ENCODE measurements at regions not wholly inside any gene's neighbourhood (a gene's known extent, or its start where the extent isn't known, plus 50 kb on each side); places are given as distances from the start of the nearest gene placed in this dataset.

- FAIRE-seq = no peak
- no peak for DNase-seq (ENCODE audit: low read depth, low spot score)
Measured at GRCh38 chr2:204140246-204140645, 203.7 kb downstream of the ICOS start.

DNA sequence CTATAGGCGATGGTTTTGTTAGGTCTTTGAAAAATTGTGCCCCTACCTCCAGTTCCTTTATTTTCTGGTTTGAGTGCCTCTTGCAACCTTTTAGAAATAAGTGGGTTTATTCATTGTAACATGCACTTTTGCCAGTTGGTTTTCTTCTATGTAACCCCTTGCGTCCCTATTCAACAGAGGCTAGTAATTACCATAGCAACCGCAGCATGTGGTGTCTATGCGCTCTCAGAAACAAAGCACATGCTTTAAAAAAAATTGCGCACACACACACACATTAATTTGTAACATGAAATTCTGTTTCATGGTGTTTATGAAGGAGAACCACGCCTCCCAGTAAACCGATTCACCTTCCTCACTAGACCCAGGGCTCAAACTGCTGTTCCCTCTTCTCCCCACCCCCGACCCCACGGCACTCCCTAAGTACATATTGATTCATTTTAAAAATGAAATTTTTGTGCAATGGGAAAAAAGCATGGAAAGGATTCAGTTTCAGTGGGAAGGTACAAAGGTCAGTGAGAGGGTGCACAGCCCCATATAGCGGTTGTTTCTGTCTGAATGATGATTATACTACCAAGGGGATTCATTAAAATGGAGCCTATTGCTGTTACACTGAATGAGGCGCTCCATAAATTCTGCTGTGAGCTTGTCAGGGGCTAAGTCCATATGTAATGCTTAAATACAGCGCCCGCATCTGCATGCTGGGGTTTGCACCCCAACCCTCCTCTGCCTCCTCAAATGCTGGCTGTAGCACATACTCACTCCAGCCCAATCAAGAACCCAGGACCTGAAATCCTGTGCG lies 206.9 kb downstream of the ICOS start:
- TF ChIP-seq EZH2 (IDR thresholded peaks at IDR 0.05; ENCODE audit: low read length) (no peak), CTCF (optimal IDR thresholded peaks at IDR 0.05 in 1 of 3, IDR thresholded peaks at IDR 0.05 in 1 of 3, conservative IDR thresholded peaks at IDR 0.05 in 1 of 3; ENCODE audit: extremely low read depth in 1 of 3, insufficient read depth in 2 of 3, low read length in 3 of 3) (no peak)
- no peak for FAIRE-seq

More at GRCh38 chr2:204140246-204140645, 203.7 kb downstream of the ICOS start:
- no peaks in the 10 kb centered on the region for H3K9me1 ChIP-seq (ENCODE audit: control insufficient read depth, extremely low read depth, insufficient read depth, low read length)
- H3K9ac ChIP-seq (ENCODE audit: control insufficient read depth, extremely low read depth, insufficient read depth, low read length) = no peak overlapping the region
- H3K36me3 ChIP-seq (ENCODE audit: control insufficient read depth in 2 of 2, extremely low read depth in 1 of 2, insufficient read depth in 2 of 2, low read length in 2 of 2) = no peaks in the 10 kb centered on the region
- TF ChIP-seq EZH2 (IDR thresholded peaks at IDR 0.05; ENCODE audit: low read length) = no peak
- TF ChIP-seq CTCF (optimal IDR thresholded peaks at IDR 0.05 in 1 of 3, IDR thresholded peaks at IDR 0.05 in 1 of 3, conservative IDR thresholded peaks at IDR 0.05 in 1 of 3; ENCODE audit: extremely low read depth in 1 of 3, insufficient read depth in 2 of 3, low read length in 3 of 3) = no peak
- H3K4me3 ChIP-seq (ENCODE audit: control insufficient read depth in 2 of 3, extremely low read depth in 1 of 3, insufficient read depth in 2 of 3, low read depth in 1 of 3, low read length in 3 of 3) = no peak overlapping the region
- no peaks in the 10 kb centered on the region for H3K79me2 ChIP-seq (ENCODE audit: control insufficient read depth, insufficient read depth, low read length)
- H3K4me2 ChIP-seq (ENCODE audit: control insufficient read depth, extremely low read depth, insufficient read depth, low read depth, low read length) = no peak overlapping the region
- no peaks in the 10 kb centered on the region for H3K4me1 ChIP-seq (ENCODE audit: control insufficient read depth, extremely low read depth, insufficient read depth, low read length)
- H3K9me3 ChIP-seq (ENCODE audit: control insufficient read depth, low read depth, low read length) = no peaks in the 10 kb centered on the region
- H2AFZ ChIP-seq (ENCODE audit: control insufficient read depth, low read length) = no peak overlapping the region
- dilution Hi-C loops (cut with MboI; ENCODE audit: extremely low pct_ligation_motif_present, low sequenced_read_pairs) = no loop called here
- H3K27me3 ChIP-seq (ENCODE audit: control insufficient read depth, extremely low read depth, insufficient read depth, low read length) = no peaks in the 10 kb centered on the region
- H4K20me1 ChIP-seq (ENCODE audit: control insufficient read depth, extremely low read depth, insufficient read depth, low read length) = no peaks in the 10 kb centered on the region
- no peak overlapping the region for H3K27ac ChIP-seq (ENCODE audit: control insufficient read depth, insufficient read depth, low read length)

More for the DNA sequence above, 206.9 kb downstream of the ICOS start:
- H3K9ac ChIP-seq (ENCODE audit: control insufficient read depth, extremely low read depth, insufficient read depth, low read length) = no peak overlapping the region
- dilution Hi-C loops (cut with MboI; ENCODE audit: extremely low pct_ligation_motif_present, low sequenced_read_pairs) = no loop called here
- H3K9me3 ChIP-seq (ENCODE audit: control insufficient read depth, low read depth, low read length) = no peaks in the 10 kb centered on the region
- no peak overlapping the region for H3K27ac ChIP-seq (ENCODE audit: control insufficient read depth, insufficient read depth, low read length)
- no peak overlapping the region for H3K4me3 ChIP-seq (ENCODE audit: control insufficient read depth in 2 of 3, extremely low read depth in 1 of 3, insufficient read depth in 2 of 3, low read depth in 1 of 3, low read length in 3 of 3)
- no peak overlapping the region for H3K4me2 ChIP-seq (ENCODE audit: control insufficient read depth, extremely low read depth, insufficient read depth, low read depth, low read length)
- no peak for DNase-seq (ENCODE audit: low read depth, low spot score)
- H3K9me1 ChIP-seq (ENCODE audit: control insufficient read depth, extremely low read depth, insufficient read depth, low read length) = no peaks in the 10 kb centered on the region
- no peaks in the 10 kb centered on the region for H4K20me1 ChIP-seq (ENCODE audit: control insufficient read depth, extremely low read depth, insufficient read depth, low read length)
- no peaks in the 10 kb centered on the region for H3K79me2 ChIP-seq (ENCODE audit: control insufficient read depth, insufficient read depth, low read length)
- H2AFZ ChIP-seq (ENCODE audit: control insufficient read depth, low read length) = no peak overlapping the region
- no peaks in the 10 kb centered on the region for H3K27me3 ChIP-seq (ENCODE audit: control insufficient read depth, extremely low read depth, insufficient read depth, low read length)
- no peaks in the 10 kb centered on the region for H3K4me1 ChIP-seq (ENCODE audit: control insufficient read depth, extremely low read depth, insufficient read depth, low read length)
- H3K36me3 ChIP-seq (ENCODE audit: control insufficient read depth in 2 of 2, extremely low read depth in 1 of 2, insufficient read depth in 2 of 2, low read length in 2 of 2) = no peaks in the 10 kb centered on the region

Measured in keratinocyte (primary cell).